ENCODE measurements at regions not wholly inside any gene's neighbourhood (a gene's known extent, or its start where the extent isn't known, plus 50 kb on each side); places are given as distances from the start of the nearest gene placed in this dataset.
A peak's percentile ranks its signal among the peaks of the same experiment; 100 is the strongest.

DNA sequence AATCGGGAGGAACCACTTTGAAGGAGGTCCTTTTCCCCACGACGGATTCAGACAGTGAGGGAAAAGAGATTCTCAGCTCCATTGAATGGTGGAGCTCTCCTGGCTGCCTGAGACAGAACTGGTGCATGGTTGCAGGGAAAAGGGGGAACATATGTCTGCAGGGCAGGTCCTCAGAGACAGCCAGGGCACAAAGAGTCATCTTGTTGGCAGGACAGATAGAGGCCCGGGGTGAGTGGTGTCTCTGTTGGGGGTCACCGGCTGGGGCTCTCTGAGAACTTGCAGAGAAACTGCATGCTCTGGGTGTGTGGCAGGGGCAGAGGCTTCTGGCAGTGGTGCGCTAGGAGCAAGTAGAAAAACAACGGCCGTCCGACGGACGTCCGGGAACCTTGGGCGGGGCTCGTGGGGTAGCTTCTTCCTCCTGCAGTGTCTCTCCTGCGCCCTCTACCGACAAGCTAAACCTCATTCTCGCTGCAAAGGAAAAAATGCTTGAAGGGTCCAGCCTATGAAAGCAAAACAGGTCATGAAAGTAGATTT lies 94.3 kb downstream of the CDCA7 start:
- DNase-seq (ENCODE audit: insufficient read length) (peak; percentile 39), FAIRE-seq (peak; percentile 95)
- TF ChIP-seq POLR2A (IDR thresholded peaks at IDR 0.05; ENCODE audit: low read depth, low read length) (no peak), POLR2AphosphoS5 (IDR thresholded peaks at IDR 0.05; ENCODE audit: low read depth, low read length) (no peak), TAF1 (IDR thresholded peaks at IDR 0.05; ENCODE audit: borderline replicate concordance, low read depth, low read length) (no peak)

DNA sequence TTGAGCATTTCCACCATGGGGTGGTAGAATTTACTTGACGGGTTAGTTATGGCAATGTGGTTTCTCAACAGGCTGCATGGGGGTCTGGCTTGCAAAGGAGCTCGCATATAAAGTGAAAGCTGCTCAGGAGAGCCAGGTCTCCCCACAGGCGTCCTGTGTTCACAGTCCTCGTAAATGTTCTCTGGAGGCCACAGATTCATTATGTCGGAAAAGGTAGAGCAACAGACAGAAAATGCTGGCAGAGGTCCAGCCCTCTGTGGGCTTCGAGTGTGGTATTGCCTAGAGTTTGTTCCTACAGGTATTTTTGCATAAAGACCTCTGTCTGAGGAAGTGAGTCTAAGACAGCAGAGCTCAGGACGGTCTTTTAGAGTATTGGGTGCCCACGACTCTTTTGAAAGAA lies 96.4 kb downstream of the CDCA7 start:
- no peak for DNase-seq (ENCODE audit: insufficient read length)
- no peak for FAIRE-seq
- no peak for TF ChIP-seq TAF1 (IDR thresholded peaks at IDR 0.05; ENCODE audit: borderline replicate concordance, low read depth, low read length)
- no peak for TF ChIP-seq POLR2AphosphoS5 (IDR thresholded peaks at IDR 0.05; ENCODE audit: low read depth, low read length)
- TF ChIP-seq POLR2A (IDR thresholded peaks at IDR 0.05; ENCODE audit: low read depth, low read length), result no peak

GRCh38 chr2:173451941-173452340 lies 97.3 kb downstream of the CDCA7 start:
- DNase-seq (ENCODE audit: insufficient read length) (no peak), FAIRE-seq (no peak)
- no peak for TF ChIP-seq POLR2A (IDR thresholded peaks at IDR 0.05; ENCODE audit: low read depth, low read length)
- TF ChIP-seq POLR2AphosphoS5 (IDR thresholded peaks at IDR 0.05; ENCODE audit: low read depth, low read length), result no peak
- TF ChIP-seq TAF1 (IDR thresholded peaks at IDR 0.05; ENCODE audit: borderline replicate concordance, low read depth, low read length), result no peak

DNA sequence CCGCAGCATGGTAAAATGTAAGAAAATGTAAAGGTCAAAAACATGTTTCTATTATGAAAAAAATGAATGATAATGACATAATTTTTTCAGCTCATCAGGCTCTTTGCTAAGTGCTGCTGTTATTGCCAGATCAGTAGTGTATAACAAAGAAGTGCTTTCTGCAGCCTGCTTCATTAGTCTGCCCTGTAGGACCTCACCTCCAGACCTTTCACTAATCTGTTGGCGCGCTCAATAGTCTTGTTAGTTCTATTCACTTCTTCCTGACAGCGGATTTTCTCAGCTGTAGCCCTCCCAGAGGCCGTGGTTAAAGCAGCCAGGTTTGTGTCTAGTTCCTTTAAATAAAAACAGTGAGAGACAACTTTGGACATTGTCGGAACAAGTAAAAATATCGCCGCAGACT lies 97.7 kb downstream of the CDCA7 start:
- no peak for DNase-seq (ENCODE audit: insufficient read length)
- no peak for FAIRE-seq
- TF ChIP-seq TAF1 (IDR thresholded peaks at IDR 0.05; ENCODE audit: borderline replicate concordance, low read depth, low read length) (no peak), POLR2A (IDR thresholded peaks at IDR 0.05; ENCODE audit: low read depth, low read length) (no peak), POLR2AphosphoS5 (IDR thresholded peaks at IDR 0.05; ENCODE audit: low read depth, low read length) (no peak)

GRCh38 chr2:173456960-173457359 lies 102.3 kb downstream of the CDCA7 start:
- no peak for DNase-seq (ENCODE audit: insufficient read length)
- FAIRE-seq, result no peak
- TF ChIP-seq POLR2A (IDR thresholded peaks at IDR 0.05; ENCODE audit: low read depth, low read length), result no peak
- no peak for TF ChIP-seq POLR2AphosphoS5 (IDR thresholded peaks at IDR 0.05; ENCODE audit: low read depth, low read length)
- TF ChIP-seq TAF1 (IDR thresholded peaks at IDR 0.05; ENCODE audit: borderline replicate concordance, low read depth, low read length), result no peak

DNA sequence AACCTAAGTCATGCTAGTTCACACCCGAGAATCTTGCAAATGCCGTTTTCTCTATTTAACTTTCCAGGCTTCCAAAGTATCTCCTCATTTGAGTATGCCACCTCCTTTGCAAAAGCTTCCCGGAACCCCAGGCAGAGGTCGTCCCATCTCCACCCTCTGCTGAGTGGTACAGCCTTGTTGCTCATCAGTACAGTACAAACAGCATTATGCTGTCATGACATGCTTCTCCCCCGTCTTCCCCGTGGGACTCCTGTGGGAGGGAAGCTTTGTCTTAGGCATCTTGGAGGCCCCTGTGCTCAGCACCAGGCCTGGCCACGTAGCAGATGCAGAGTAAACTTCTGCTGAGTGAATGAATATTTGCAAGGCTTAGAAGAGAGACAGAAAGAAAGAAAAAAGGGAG lies 102.7 kb downstream of the CDCA7 start:
- FAIRE-seq (no peak), DNase-seq (ENCODE audit: insufficient read length) (no peak)
- TF ChIP-seq POLR2AphosphoS5 (IDR thresholded peaks at IDR 0.05; ENCODE audit: low read depth, low read length), result no peak
- no peak for TF ChIP-seq TAF1 (IDR thresholded peaks at IDR 0.05; ENCODE audit: borderline replicate concordance, low read depth, low read length)
- no peak for TF ChIP-seq POLR2A (IDR thresholded peaks at IDR 0.05; ENCODE audit: low read depth, low read length)

GRCh38 chr2:173458991-173459780 lies 104.5 kb downstream of the CDCA7 start:
- TF ChIP-seq TAF1 (IDR thresholded peaks at IDR 0.05; ENCODE audit: borderline replicate concordance, low read depth, low read length) (no peak), POLR2AphosphoS5 (IDR thresholded peaks at IDR 0.05; ENCODE audit: low read depth, low read length) (no peak)
- DNase-seq (ENCODE audit: insufficient read length) (no peak), FAIRE-seq (no peak)

DNA sequence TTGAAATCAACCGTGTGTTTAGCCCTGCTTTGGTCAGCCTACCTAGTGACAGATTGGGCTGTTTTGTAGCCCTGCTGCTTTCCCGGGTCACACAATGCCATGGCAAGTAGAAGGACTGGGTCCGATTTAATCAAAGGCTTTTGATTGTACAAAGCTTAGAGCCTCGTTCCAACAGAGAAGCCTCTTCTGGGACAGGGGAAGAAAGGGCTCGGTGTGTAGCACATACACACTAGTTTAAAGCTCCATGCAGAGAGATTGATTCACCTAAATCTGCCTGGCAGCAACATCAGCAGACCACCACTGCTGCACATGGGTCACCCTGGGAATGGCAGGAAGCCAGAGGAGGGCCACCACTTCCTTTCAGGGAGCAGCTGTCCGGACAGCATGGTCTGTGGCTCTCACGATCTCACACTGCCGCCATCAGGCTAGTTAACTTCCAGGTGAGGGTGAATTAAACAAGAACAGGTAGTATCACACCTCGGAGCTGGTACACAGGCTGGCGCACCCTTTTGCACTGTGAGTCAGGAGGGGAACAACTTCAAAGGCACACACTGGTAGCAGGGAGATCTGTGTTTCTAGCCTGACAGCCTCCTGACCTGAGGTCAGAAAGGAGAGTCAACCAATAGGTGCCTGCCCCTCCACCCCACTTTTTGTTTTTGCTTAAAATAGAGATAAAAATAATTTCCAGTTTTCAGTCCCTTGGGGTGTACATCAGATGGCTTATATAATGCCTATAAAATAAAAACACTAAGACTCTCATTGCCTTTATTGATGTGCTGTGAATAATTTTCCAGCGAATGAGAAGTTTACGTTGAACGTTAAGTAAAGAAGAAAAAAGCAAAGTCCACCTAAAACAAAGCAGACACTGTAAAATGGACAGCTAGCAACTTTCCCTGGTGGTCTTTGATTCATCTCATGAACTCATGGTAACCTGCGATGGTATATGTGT lies 108.5 kb downstream of the CDCA7 start:
- FAIRE-seq, result no peak
- TF ChIP-seq POLR2AphosphoS5 (IDR thresholded peaks at IDR 0.05; ENCODE audit: low read depth, low read length) (no peak), TAF1 (IDR thresholded peaks at IDR 0.05; ENCODE audit: borderline replicate concordance, low read depth, low read length) (no peak)
- DNase-seq (ENCODE audit: insufficient read length), result no peak

DNA sequence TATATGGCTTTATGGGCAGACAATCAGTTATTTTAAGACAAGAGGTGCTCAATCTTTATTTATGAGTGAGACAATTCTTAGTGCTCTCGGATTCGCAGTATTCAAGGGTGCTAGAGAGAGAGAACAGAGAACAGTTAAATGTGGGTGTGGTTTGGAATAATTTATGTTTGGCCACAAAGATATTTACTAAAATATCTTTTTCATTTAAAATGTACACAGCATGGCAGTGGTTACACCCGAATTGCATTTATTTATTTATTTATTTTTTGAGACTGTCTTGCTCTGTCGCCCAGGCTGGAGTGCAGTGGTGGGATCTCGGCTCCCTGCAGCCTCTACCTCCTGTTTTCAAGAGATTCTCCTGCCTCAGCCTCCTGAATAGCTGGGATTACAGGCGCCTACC lies 109.2 kb downstream of the CDCA7 start:
- DNase-seq (ENCODE audit: insufficient read length) (no peak), FAIRE-seq (no peak)
- TF ChIP-seq TAF1 (IDR thresholded peaks at IDR 0.05; ENCODE audit: borderline replicate concordance, low read depth, low read length), result no peak
- no peak for TF ChIP-seq POLR2A (IDR thresholded peaks at IDR 0.05; ENCODE audit: low read depth, low read length)
- TF ChIP-seq POLR2AphosphoS5 (IDR thresholded peaks at IDR 0.05; ENCODE audit: low read depth, low read length), result no peak

DNA sequence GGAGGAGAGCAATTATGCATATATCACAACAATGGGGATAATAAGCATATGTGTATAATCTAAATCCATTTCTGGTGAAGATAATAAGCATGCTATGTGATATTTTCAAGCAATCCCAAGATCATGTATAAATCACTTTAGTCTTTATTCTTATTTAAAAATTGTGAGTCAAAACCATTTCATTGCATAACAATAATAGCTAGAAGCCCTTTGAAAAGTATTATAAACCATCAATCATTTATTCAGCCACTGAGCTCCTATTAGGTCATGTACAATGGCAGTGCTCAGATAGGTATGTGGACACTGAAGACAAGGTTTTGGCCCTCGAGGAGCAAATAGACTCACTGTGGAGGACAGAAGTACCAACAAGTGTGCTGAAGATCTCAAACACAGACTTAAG lies 113.1 kb downstream of the CDCA7 start:
- FAIRE-seq, result no peak
- TF ChIP-seq POLR2AphosphoS5 (IDR thresholded peaks at IDR 0.05; ENCODE audit: low read depth, low read length), result no peak
- TF ChIP-seq TAF1 (IDR thresholded peaks at IDR 0.05; ENCODE audit: borderline replicate concordance, low read depth, low read length), result no peak
- TF ChIP-seq POLR2A (IDR thresholded peaks at IDR 0.05; ENCODE audit: low read depth, low read length), result no peak
- DNase-seq (ENCODE audit: insufficient read length), result no peak

- DNase-seq (ENCODE audit: insufficient read length), result no peak
- FAIRE-seq, result no peak
- TF ChIP-seq POLR2A (IDR thresholded peaks at IDR 0.05; ENCODE audit: low read depth, low read length) (no peak), POLR2AphosphoS5 (IDR thresholded peaks at IDR 0.05; ENCODE audit: low read depth, low read length) (no peak), TAF1 (IDR thresholded peaks at IDR 0.05; ENCODE audit: borderline replicate concordance, low read depth, low read length) (no peak)
These were observed 113.7 kb downstream of the CDCA7 start for GRCh38 chr2:173468266-173468793.

All from GM12892 (cell line).